ENCODE measurements at regions not wholly inside any gene's neighbourhood (a gene's known extent, or its start where the extent isn't known, plus 50 kb on each side); places are given as distances from the start of the nearest gene placed in this dataset.

- TF ChIP-seq JUND (IDR thresholded peaks at IDR 0.05) (no peak), RAD21 (IDR thresholded peaks at IDR 0.05) (no peak), CTCF (IDR thresholded peaks at IDR 0.05; ENCODE audit: low read depth, low read length, missing input control) (no peak), ZBTB33 (IDR thresholded peaks at IDR 0.05) (no peak), TAF1 (conservative IDR thresholded peaks at IDR 0.05) (no peak), YY1 (IDR thresholded peaks at IDR 0.05) (no peak), RXRA (IDR thresholded peaks at IDR 0.05) (no peak), REST (IDR thresholded peaks at IDR 0.05) (no peak), MAX (IDR thresholded peaks at IDR 0.05) (no peak)
These were observed 197.7 kb downstream of the TENT4A start for GRCh38 chr5:6910950-6911349.

Data from liver (tissue), 3 donors.